HG03060 (cell line): ENCODE measurements at regions not wholly inside any gene's neighbourhood (a gene's known extent, or its start where the extent isn't known, plus 50 kb on each side); places are given as distances from the start of the nearest gene placed in this dataset.
"Not testable (repeated sequence)": the region's sequence is repeated elsewhere in the genome, so short reads cannot be mapped to it uniquely, and the experiment has no call there.

ENCODE experiments used
- ATAC-seq: cut with Tn5 transposase; IDR thresholded peaks from one replicate; pipeline ENCODE4 v1.9.1; 2021; ENCODE audit warnings: low read depth, moderate number of reproducible peaks; ENCODE audit not compliant: unreplicated experiment

- ATAC-seq = not testable (repeated sequence)
Measured at GRCh38 chrX:138880293-138880692, 168.8 kb upstream of the FGF13 start.

GRCh38 chrX:138877746-138878145 lies 166.2 kb upstream of the FGF13 start:
- ATAC-seq = no peak

GRCh38 chrX:138875472-138875871 lies 164.0 kb upstream of the FGF13 start:
- no peak for ATAC-seq

- no peak for ATAC-seq
Measured at GRCh38 chrX:138874271-138874935, 162.9 kb upstream of the FGF13 start.

- ATAC-seq = not testable (repeated sequence)
Measured at GRCh38 chrX:138873640-138874039, 162.1 kb upstream of the FGF13 start.

- ATAC-seq = no peak
Measured at GRCh38 chrX:138872537-138872936, 161.0 kb upstream of the FGF13 start.

- no peak for ATAC-seq
Measured at GRCh38 chrX:138871739-138872138, 160.2 kb upstream of the FGF13 start.

GRCh38 chrX:138866643-138867042 lies 155.1 kb upstream of the FGF13 start:
- ATAC-seq = no peak

GRCh38 chrX:138865093-138865649 lies 153.7 kb upstream of the FGF13 start:
- no peak for ATAC-seq

- no peak for ATAC-seq
Measured at GRCh38 chrX:138859421-138859820, 147.9 kb upstream of the FGF13 start.

- ATAC-seq = no peak
Measured at GRCh38 chrX:138858951-138859350, 147.4 kb upstream of the FGF13 start.

- no peak for ATAC-seq
Measured at GRCh38 chrX:138858438-138858837, 146.9 kb upstream of the FGF13 start.

- no peak for ATAC-seq
Measured at GRCh38 chrX:138856881-138857604, 145.5 kb upstream of the FGF13 start.

- no peak for ATAC-seq
Measured at GRCh38 chrX:138853936-138854335, 142.4 kb upstream of the FGF13 start.

- no peak for ATAC-seq
Measured at GRCh38 chrX:138849521-138849920, 138.0 kb upstream of the FGF13 start.

GRCh38 chrX:138847930-138848329 lies 136.4 kb upstream of the FGF13 start:
- no peak for ATAC-seq

GRCh38 chrX:138845786-138846185 lies 134.3 kb upstream of the FGF13 start:
- no peak for ATAC-seq

GRCh38 chrX:138807400-138807799 lies 95.9 kb upstream of the FGF13 start:
- not testable (repeated sequence) for ATAC-seq

GRCh38 chrX:138794246-138794645 lies 82.7 kb upstream of the FGF13 start:
- no peak for ATAC-seq

- no peak for ATAC-seq
Measured at GRCh38 chrX:138791551-138791950, 80.0 kb upstream of the FGF13 start.

- ATAC-seq = no peak
Measured at GRCh38 chrX:138788771-138789170, 77.3 kb upstream of the FGF13 start.

GRCh38 chrX:138778576-138778909 lies 67.0 kb upstream of the FGF13 start:
- not testable (repeated sequence) for ATAC-seq
